ENCODE measurements at regions not wholly inside any gene's neighbourhood (a gene's known extent, or its start where the extent isn't known, plus 50 kb on each side); places are given as distances from the start of the nearest gene placed in this dataset.

- POLR2A ChIA-PET, result no interaction called here
- H3K4me3 Mint-ChIP-seq, result no peak overlapping the region
- no peaks in the 10 kb centered on the region for H3K36me3 Mint-ChIP-seq
- no peaks in the 10 kb centered on the region for H3K9me3 Mint-ChIP-seq
- no peaks in the 10 kb centered on the region for H3K4me1 Mint-ChIP-seq
- H3K27me3 Mint-ChIP-seq, result peaks cover 0 to 22% (median 5%) of the 10 kb centered on the region in 5 donors
- no peak for ATAC-seq
- no peak for DNase-seq
- H3K27ac Mint-ChIP-seq, result no peak overlapping the region
Measured at GRCh38 chr16:54207837-54208236, 78.8 kb downstream of the IRX3 start.

DNA sequence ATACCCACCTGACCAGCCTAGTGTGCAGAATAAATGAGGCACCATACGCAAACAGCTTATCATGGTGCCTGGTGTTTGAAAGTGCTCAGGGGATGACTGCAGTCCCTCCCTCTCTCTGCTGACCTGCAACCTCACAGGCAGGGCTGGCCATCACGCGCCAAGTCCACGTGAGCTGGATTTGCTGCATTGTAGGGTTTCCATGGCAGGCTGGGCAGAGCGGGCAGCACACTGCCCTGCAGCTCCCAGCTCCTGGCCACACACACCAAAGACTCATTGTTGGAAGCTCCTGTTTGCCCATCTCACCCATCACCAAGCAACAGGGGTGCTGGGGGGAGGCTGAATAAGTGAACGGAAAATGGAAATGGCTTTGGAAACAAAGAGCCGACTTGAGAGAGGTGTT is 81.8 kb downstream of the IRX3 start:
- peaks cover 0 to 32% (median 6%) of the 10 kb centered on the region in 5 donors for H3K27me3 Mint-ChIP-seq
- no peak overlapping the region for H3K4me3 Mint-ChIP-seq
- ATAC-seq (no peak), DNase-seq (no peak)
- no peak overlapping the region for H3K27ac Mint-ChIP-seq
- POLR2A ChIA-PET, result no interaction called here
- H3K9me3 Mint-ChIP-seq, result no peaks in the 10 kb centered on the region
- no peaks in the 10 kb centered on the region for H3K36me3 Mint-ChIP-seq
- no peaks in the 10 kb centered on the region for H3K4me1 Mint-ChIP-seq

DNA sequence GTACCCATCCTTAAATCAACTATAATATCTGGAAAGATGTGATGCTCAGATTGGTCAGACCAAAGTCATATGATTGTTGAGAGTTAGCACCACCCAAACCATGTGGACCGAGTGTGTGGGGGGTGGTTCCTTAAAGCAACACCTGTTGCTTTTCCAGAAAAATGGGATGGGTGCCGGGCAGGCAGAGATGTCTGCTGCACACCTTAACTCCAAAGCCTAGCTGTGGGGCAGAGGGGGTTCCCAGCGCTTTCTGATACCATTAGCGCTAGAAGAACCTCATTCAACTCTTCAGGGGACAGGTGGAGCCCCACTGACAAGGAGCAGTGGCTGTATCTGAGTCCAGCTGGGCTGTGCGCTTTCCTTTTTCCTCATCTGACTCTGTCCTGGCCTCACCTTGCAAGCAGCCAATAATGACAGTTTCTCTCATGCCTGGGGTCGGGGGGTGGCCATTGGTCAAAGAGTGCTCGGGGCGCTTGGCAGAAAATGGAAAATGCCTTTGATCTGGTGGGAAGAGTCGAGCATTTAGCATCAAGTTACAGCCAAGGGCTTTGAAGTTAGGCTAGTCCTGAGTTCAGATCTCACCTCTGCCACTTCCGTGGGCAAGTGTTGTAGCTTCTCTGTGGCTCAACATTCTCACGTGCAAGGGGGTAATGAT is 82.6 kb downstream of the IRX3 start:
- Mint-ChIP-seq H3K4me3 (no peak overlapping the region), H3K9me3 (no peaks in the 10 kb centered on the region), H3K36me3 (no peaks in the 10 kb centered on the region), H3K4me1 (no peaks in the 10 kb centered on the region), H3K27ac (no peak overlapping the region), H3K27me3 (peaks cover 2 to 32% (median 6%) of the 10 kb centered on the region in 5 donors)
- POLR2A ChIA-PET, result no interaction called here
- ATAC-seq (no peak), DNase-seq (no peak)

DNA sequence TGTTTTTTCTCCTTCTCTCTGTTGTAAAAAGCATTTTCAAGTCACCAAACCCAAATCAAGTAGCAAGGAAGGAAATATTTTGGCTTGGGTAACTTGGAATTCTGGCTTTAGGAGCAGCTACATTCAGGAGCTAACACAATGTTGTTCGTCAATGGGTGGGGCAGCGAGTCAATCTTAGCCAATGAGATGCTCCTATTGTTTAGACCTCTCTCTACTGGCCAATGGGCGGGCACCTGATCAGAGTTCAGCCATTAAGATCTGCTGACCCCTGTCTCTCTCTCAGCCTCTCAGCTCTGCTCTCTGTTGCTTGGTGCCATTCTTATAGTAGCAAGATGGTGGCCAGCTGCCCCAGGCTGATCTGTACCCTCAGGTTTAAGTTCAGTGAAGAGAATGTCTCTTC is 83.2 kb downstream of the IRX3 start:
- Mint-ChIP-seq H3K9me3 (no peaks in the 10 kb centered on the region), H3K4me3 (no peak overlapping the region), H3K27me3 (peaks cover 3 to 27% (median 5%) of the 10 kb centered on the region in 5 donors), H3K4me1 (no peaks in the 10 kb centered on the region), H3K27ac (no peak overlapping the region), H3K36me3 (no peaks in the 10 kb centered on the region)
- POLR2A ChIA-PET, result no interaction called here
- DNase-seq (no peak), ATAC-seq (no peak)
